NB4 (cell line): ENCODE measurements at regions not wholly inside any gene's neighbourhood (a gene's known extent, or its start where the extent isn't known, plus 50 kb on each side); places are given as distances from the start of the nearest gene placed in this dataset.

Source experiments
- POLR2A ChIP-seq: IDR thresholded peaks from 2 replicates; pipeline ENCODE4 v1.6.1; 2011; ENCODE audit warnings: mild to moderate bottlenecking; ENCODE audit not compliant: insufficient read length; ENCODE audit errors: extremely low read depth
- TF ChIP-seq, protein P1 (sequence below): IDR thresholded peaks from one replicate; pipeline ENCODE4 v1.5.1; 2012; ENCODE audit warnings: low read depth, low read length
- TF ChIP-seq, protein P2 (sequence below): IDR thresholded peaks from 2 replicates; pipeline ENCODE4 v1.6.1; 2011; ENCODE audit warnings: low read depth, low read length

DNA sequence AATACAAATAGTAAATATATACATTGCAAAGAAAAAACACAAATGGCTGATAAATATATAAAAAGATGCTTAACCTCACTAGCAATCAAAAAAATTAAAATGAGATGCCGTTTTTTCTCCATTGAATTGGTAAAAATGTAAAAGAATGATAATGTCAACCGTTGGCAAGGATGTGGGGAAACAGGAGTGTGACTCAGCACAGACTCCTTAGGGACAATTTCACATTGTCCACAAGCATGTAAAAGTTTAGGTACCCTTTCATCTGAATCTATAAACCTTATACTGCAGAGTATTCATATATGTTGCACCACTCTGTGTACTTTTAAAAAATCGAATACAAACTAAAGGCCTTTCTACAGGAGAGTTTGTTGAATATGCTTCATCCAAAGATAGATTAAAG, 143.1 kb upstream of the RREB1 start:
- TF ChIP-seq, protein P1, sequence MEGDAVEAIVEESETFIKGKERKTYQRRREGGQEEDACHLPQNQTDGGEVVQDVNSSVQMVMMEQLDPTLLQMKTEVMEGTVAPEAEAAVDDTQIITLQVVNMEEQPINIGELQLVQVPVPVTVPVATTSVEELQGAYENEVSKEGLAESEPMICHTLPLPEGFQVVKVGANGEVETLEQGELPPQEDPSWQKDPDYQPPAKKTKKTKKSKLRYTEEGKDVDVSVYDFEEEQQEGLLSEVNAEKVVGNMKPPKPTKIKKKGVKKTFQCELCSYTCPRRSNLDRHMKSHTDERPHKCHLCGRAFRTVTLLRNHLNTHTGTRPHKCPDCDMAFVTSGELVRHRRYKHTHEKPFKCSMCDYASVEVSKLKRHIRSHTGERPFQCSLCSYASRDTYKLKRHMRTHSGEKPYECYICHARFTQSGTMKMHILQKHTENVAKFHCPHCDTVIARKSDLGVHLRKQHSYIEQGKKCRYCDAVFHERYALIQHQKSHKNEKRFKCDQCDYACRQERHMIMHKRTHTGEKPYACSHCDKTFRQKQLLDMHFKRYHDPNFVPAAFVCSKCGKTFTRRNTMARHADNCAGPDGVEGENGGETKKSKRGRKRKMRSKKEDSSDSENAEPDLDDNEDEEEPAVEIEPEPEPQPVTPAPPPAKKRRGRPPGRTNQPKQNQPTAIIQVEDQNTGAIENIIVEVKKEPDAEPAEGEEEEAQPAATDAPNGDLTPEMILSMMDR, result no peak
- no peak for TF ChIP-seq POLR2A
- TF ChIP-seq, protein P2, sequence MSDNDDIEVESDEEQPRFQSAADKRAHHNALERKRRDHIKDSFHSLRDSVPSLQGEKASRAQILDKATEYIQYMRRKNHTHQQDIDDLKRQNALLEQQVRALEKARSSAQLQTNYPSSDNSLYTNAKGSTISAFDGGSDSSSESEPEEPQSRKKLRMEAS, result no peak
